ENCODE measurements at regions not wholly inside any gene's neighbourhood (a gene's known extent, or its start where the extent isn't known, plus 50 kb on each side); places are given as distances from the start of the nearest gene placed in this dataset.

GRCh38 chr12:78321696-78322095 lies 491.0 kb downstream of the NAV3 start:
- no peak overlapping the region for H2AFZ ChIP-seq (ENCODE audit: low read depth, low read length)
- H3K14ac ChIP-seq (ENCODE audit: low read length in 2 of 2), result no peak overlapping the region
- no peak overlapping the region for H3K4me3 ChIP-seq (ENCODE audit: insufficient read depth in 1 of 2, low read depth in 1 of 2, low read length in 2 of 2)
- H2BK12ac ChIP-seq (ENCODE audit: low read length in 2 of 2), result no peak overlapping the region
- no peaks in the 10 kb centered on the region for H3K9me3 ChIP-seq (ENCODE audit: control insufficient read depth, low read length)
- H2BK5ac ChIP-seq (ENCODE audit: low read depth, low read length, poor library complexity, severe bottlenecking), result no peak overlapping the region
- H3K27me3 ChIP-seq (ENCODE audit: control insufficient read depth in 1 of 2, insufficient read depth in 1 of 2, low read length in 2 of 2), result no peaks in the 10 kb centered on the region
- no peaks in the 10 kb centered on the region for H3K79me1 ChIP-seq (replicated peaks; ENCODE audit: low read length, poor library complexity, severe bottlenecking)
- no peak overlapping the region for H3K4me2 ChIP-seq (ENCODE audit: low read length, poor library complexity, severe bottlenecking)
- no peaks in the 10 kb centered on the region for H3K36me3 ChIP-seq (ENCODE audit: control insufficient read depth in 1 of 2, insufficient read depth in 2 of 2, low read depth in 1 of 2, low read length in 2 of 2)
- H3K9ac ChIP-seq (ENCODE audit: low read length), result no peak overlapping the region
- H3K18ac ChIP-seq (ENCODE audit: low read depth in 1 of 2, low read length in 2 of 2), result no peak overlapping the region
- no peak overlapping the region for H3K27ac ChIP-seq (ENCODE audit: low read length, poor library complexity, severe bottlenecking)
- H3K4ac ChIP-seq (ENCODE audit: low read depth in 1 of 2, low read length in 2 of 2), result no peak overlapping the region
- no peak overlapping the region for H4K8ac ChIP-seq (ENCODE audit: low read length)
- no peak for DNase-seq
- no peak overlapping the region for H4K91ac ChIP-seq (ENCODE audit: low read length)
- no peak overlapping the region for H2AK5ac ChIP-seq (ENCODE audit: low read length, severe bottlenecking)
- no CpG with 5 or more reads among the region's 2 CpGs for WGBS
- no peak overlapping the region for H2BK120ac ChIP-seq (ENCODE audit: low read depth, low read length)
- no peak overlapping the region for H2BK15ac ChIP-seq (ENCODE audit: low read depth, poor library complexity, severe bottlenecking)
- H3K23ac ChIP-seq (ENCODE audit: low read length in 2 of 2), result no peak overlapping the region
- H3K4me1 ChIP-seq (ENCODE audit: control insufficient read depth, insufficient read depth, low read depth, low read length), result no peaks in the 10 kb centered on the region

- H3K27me3 ChIP-seq (ENCODE audit: control insufficient read depth in 1 of 2, insufficient read depth in 1 of 2, low read length in 2 of 2), result no peaks in the 10 kb centered on the region
- no peak overlapping the region for H4K91ac ChIP-seq (ENCODE audit: low read length)
- no peaks in the 10 kb centered on the region for H3K4me1 ChIP-seq (ENCODE audit: control insufficient read depth, insufficient read depth, low read depth, low read length)
- no peak overlapping the region for H3K9ac ChIP-seq (ENCODE audit: low read length)
- H2AFZ ChIP-seq (ENCODE audit: low read depth, low read length), result no peak overlapping the region
- H2BK5ac ChIP-seq (ENCODE audit: low read depth, low read length, poor library complexity, severe bottlenecking), result no peak overlapping the region
- no peak overlapping the region for H3K4me2 ChIP-seq (ENCODE audit: low read length, poor library complexity, severe bottlenecking)
- H4K8ac ChIP-seq (ENCODE audit: low read length), result no peak overlapping the region
- H3K4ac ChIP-seq (ENCODE audit: low read depth in 1 of 2, low read length in 2 of 2), result no peak overlapping the region
- H3K18ac ChIP-seq (ENCODE audit: low read depth in 1 of 2, low read length in 2 of 2), result no peak overlapping the region
- H3K23ac ChIP-seq (ENCODE audit: low read length in 2 of 2), result no peak overlapping the region
- no peaks in the 10 kb centered on the region for H3K9me3 ChIP-seq (ENCODE audit: control insufficient read depth, low read length)
- H3K14ac ChIP-seq (ENCODE audit: low read length in 2 of 2), result no peak overlapping the region
- H3K36me3 ChIP-seq (ENCODE audit: control insufficient read depth in 1 of 2, insufficient read depth in 2 of 2, low read depth in 1 of 2, low read length in 2 of 2), result no peaks in the 10 kb centered on the region
- H2AK5ac ChIP-seq (ENCODE audit: low read length, severe bottlenecking), result no peak overlapping the region
- DNase-seq, result no peak
- no peak overlapping the region for H2BK15ac ChIP-seq (ENCODE audit: low read depth, poor library complexity, severe bottlenecking)
- H3K79me1 ChIP-seq (replicated peaks; ENCODE audit: low read length, poor library complexity, severe bottlenecking), result no peaks in the 10 kb centered on the region
- H3K4me3 ChIP-seq (ENCODE audit: insufficient read depth in 1 of 2, low read depth in 1 of 2, low read length in 2 of 2), result no peak overlapping the region
- no peak overlapping the region for H3K27ac ChIP-seq (ENCODE audit: low read length, poor library complexity, severe bottlenecking)
- H2BK12ac ChIP-seq (ENCODE audit: low read length in 2 of 2), result no peak overlapping the region
- H2BK120ac ChIP-seq (ENCODE audit: low read depth, low read length), result no peak overlapping the region
Measured at GRCh38 chr12:78323226-78323625, 492.5 kb downstream of the NAV3 start.

GRCh38 chr12:78324234-78324633 lies 493.5 kb downstream of the NAV3 start:
- Histone ChIP-seq H3K18ac (ENCODE audit: low read depth in 1 of 2, low read length in 2 of 2) (no peak overlapping the region), H2BK5ac (ENCODE audit: low read depth, low read length, poor library complexity, severe bottlenecking) (no peak overlapping the region), H4K8ac (ENCODE audit: low read length) (no peak overlapping the region), H3K9me3 (ENCODE audit: control insufficient read depth, low read length) (no peaks in the 10 kb centered on the region), H3K4me2 (ENCODE audit: low read length, poor library complexity, severe bottlenecking) (no peak overlapping the region), H3K14ac (ENCODE audit: low read length in 2 of 2) (no peak overlapping the region), H3K27me3 (ENCODE audit: control insufficient read depth in 1 of 2, insufficient read depth in 1 of 2, low read length in 2 of 2) (no peaks in the 10 kb centered on the region), H3K4ac (ENCODE audit: low read depth in 1 of 2, low read length in 2 of 2) (no peak overlapping the region), H2AFZ (ENCODE audit: low read depth, low read length) (no peak overlapping the region), H2BK120ac (ENCODE audit: low read depth, low read length) (no peak overlapping the region), H2BK15ac (ENCODE audit: low read depth, poor library complexity, severe bottlenecking) (no peak overlapping the region), H3K4me3 (ENCODE audit: insufficient read depth in 1 of 2, low read depth in 1 of 2, low read length in 2 of 2) (no peak overlapping the region), H2AK5ac (ENCODE audit: low read length, severe bottlenecking) (no peak overlapping the region), H3K79me1 (replicated peaks; ENCODE audit: low read length, poor library complexity, severe bottlenecking) (no peaks in the 10 kb centered on the region), H3K9ac (ENCODE audit: low read length) (no peak overlapping the region), H3K4me1 (ENCODE audit: control insufficient read depth, insufficient read depth, low read depth, low read length) (no peaks in the 10 kb centered on the region), H2BK12ac (ENCODE audit: low read length in 2 of 2) (no peak overlapping the region), H4K91ac (ENCODE audit: low read length) (no peak overlapping the region), H3K36me3 (ENCODE audit: control insufficient read depth in 1 of 2, insufficient read depth in 2 of 2, low read depth in 1 of 2, low read length in 2 of 2) (no peaks in the 10 kb centered on the region), H3K23ac (ENCODE audit: low read length in 2 of 2) (no peak overlapping the region), H3K27ac (ENCODE audit: low read length, poor library complexity, severe bottlenecking) (no peak overlapping the region)
- WGBS, result 68% methylated on average over 2 of the region's 2 CpGs
- no peak for DNase-seq

DNA sequence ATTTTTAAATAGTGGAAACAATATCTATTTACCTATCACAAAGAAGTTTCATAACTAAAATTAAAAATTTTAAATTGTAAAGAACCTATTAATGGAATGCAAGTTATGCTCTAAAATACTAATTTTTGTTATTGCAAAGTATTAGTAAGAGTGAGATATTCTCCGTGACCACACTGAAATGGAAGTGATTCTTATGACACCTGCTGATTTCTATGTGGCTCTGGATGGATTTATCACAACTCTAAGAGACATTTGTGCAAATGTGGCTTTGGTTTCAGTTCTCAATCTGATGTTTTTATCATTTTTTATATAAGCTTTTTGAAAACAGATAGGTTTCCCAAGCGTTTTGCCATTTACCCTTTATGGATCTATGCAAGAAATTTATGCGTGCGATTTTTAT lies 497.8 kb downstream of the NAV3 start:
- H3K23ac ChIP-seq (ENCODE audit: low read length in 2 of 2), result no peak overlapping the region
- 98% methylated on average over 4 of the region's 4 CpGs for WGBS

More for the DNA sequence above, 497.8 kb downstream of the NAV3 start:
- H4K8ac ChIP-seq (ENCODE audit: low read length), result no peak overlapping the region
- H3K27ac ChIP-seq (ENCODE audit: low read length, poor library complexity, severe bottlenecking), result no peak overlapping the region
- no peak overlapping the region for H3K14ac ChIP-seq (ENCODE audit: low read length in 2 of 2)
- H2AFZ ChIP-seq (ENCODE audit: low read depth, low read length), result no peak overlapping the region
- H2BK120ac ChIP-seq (ENCODE audit: low read depth, low read length), result no peak overlapping the region
- H3K27me3 ChIP-seq (ENCODE audit: control insufficient read depth in 1 of 2, insufficient read depth in 1 of 2, low read length in 2 of 2), result no peaks in the 10 kb centered on the region
- H3K4me2 ChIP-seq (ENCODE audit: low read length, poor library complexity, severe bottlenecking), result no peak overlapping the region
- no peaks in the 10 kb centered on the region for H3K9me3 ChIP-seq (ENCODE audit: control insufficient read depth, low read length)
- H2AK5ac ChIP-seq (ENCODE audit: low read length, severe bottlenecking), result no peak overlapping the region
- no peak for DNase-seq
- H2BK15ac ChIP-seq (ENCODE audit: low read depth, poor library complexity, severe bottlenecking), result no peak overlapping the region
- no peak overlapping the region for H2BK5ac ChIP-seq (ENCODE audit: low read depth, low read length, poor library complexity, severe bottlenecking)
- no peak overlapping the region for H3K18ac ChIP-seq (ENCODE audit: low read depth in 1 of 2, low read length in 2 of 2)
- H3K4me1 ChIP-seq (ENCODE audit: control insufficient read depth, insufficient read depth, low read depth, low read length), result no peaks in the 10 kb centered on the region
- H3K36me3 ChIP-seq (ENCODE audit: control insufficient read depth in 1 of 2, insufficient read depth in 2 of 2, low read depth in 1 of 2, low read length in 2 of 2), result no peaks in the 10 kb centered on the region
- no peak overlapping the region for H3K4ac ChIP-seq (ENCODE audit: low read depth in 1 of 2, low read length in 2 of 2)
- no peak overlapping the region for H2BK12ac ChIP-seq (ENCODE audit: low read length in 2 of 2)
- no peak overlapping the region for H3K9ac ChIP-seq (ENCODE audit: low read length)
- H4K91ac ChIP-seq (ENCODE audit: low read length), result no peak overlapping the region
- no peaks in the 10 kb centered on the region for H3K79me1 ChIP-seq (replicated peaks; ENCODE audit: low read length, poor library complexity, severe bottlenecking)
- no peak overlapping the region for H3K4me3 ChIP-seq (ENCODE audit: insufficient read depth in 1 of 2, low read depth in 1 of 2, low read length in 2 of 2)

Measured in mesenchymal stem cell (in vitro differentiated cells and primary cell).